ENCODE measurements at regions not wholly inside any gene's neighbourhood (a gene's known extent, or its start where the extent isn't known, plus 50 kb on each side); places are given as distances from the start of the nearest gene placed in this dataset.

- H3T11ph ChIP-seq (ENCODE audit: low read length), result no peak overlapping the region
- DNase-seq, result no peak
- H2BK12ac ChIP-seq (ENCODE audit: insufficient read length, low read depth, low read length), result no peak overlapping the region
- H3K4me1 Mint-ChIP-seq, result peaks cover 0 to 2% of the 10 kb centered on the region in 2 experiments; a peak in 3 of 4 replicates
- no peak overlapping the region for H3K14ac ChIP-seq (ENCODE audit: insufficient read depth, low read length)
- no peaks in the 10 kb centered on the region for H3K4me1 ChIP-seq (ENCODE audit: insufficient read depth, low read length)
- no peaks in the 10 kb centered on the region for H3K23me2 ChIP-seq (ENCODE audit: insufficient read length, low read depth, low read length, poor library complexity, severe bottlenecking)
- H3K4ac ChIP-seq (ENCODE audit: low read depth, low read length), result no peak overlapping the region
- H2AFZ ChIP-seq (ENCODE audit: low read length), result no peak overlapping the region
- no peaks in the 10 kb centered on the region for H3K9me3 ChIP-seq (ENCODE audit: control insufficient read depth, low read depth, low read length)
- H4K20me1 ChIP-seq (ENCODE audit: control insufficient read depth, insufficient read depth, insufficient read length), result no peaks in the 10 kb centered on the region
- H3K56ac ChIP-seq (ENCODE audit: insufficient read length, low read depth, low read length), result no peak overlapping the region
- H3K9me3 Mint-ChIP-seq, result peaks cover 0 to 3% of the 10 kb centered on the region in 2 experiments; a peak in 2 of 5 replicates
- no peak overlapping the region for H4K8ac ChIP-seq (replicated peaks; ENCODE audit: insufficient read length, low read depth, low read length)
- H2BK15ac ChIP-seq (ENCODE audit: low read depth, low read length), result no peak overlapping the region
- no peak overlapping the region for H2BK20ac ChIP-seq (ENCODE audit: low read depth, low read length, poor library complexity, severe bottlenecking)
- no peak overlapping the region for H3K9ac ChIP-seq (ENCODE audit: extremely low read depth, insufficient read length, low read length)
- H3K4me3 Mint-ChIP-seq, result no peak overlapping the region
- no peak overlapping the region for H2BK120ac ChIP-seq (ENCODE audit: low read depth, low read length, poor library complexity, severe bottlenecking)
- H3K27ac Mint-ChIP-seq, result no peak overlapping the region
- no peaks in the 10 kb centered on the region for H3K27me3 ChIP-seq (ENCODE audit: insufficient read depth, low read length)
- TF ChIP-seq CTCF (conservative IDR thresholded peaks at IDR 0.05), result no peak
- H2BK5ac ChIP-seq (ENCODE audit: insufficient read length, low read length), result no peak overlapping the region
- H4K5ac ChIP-seq (ENCODE audit: insufficient read length, low read depth, low read length), result no peak overlapping the region
- no peaks in the 10 kb centered on the region; a peak in 2 of 7 replicates for H3K36me3 Mint-ChIP-seq (ENCODE audit: insufficient read depth in 1 of 3, low read depth in 3 of 3)
- H3K23ac ChIP-seq (ENCODE audit: insufficient read length, low read depth, low read length), result no peak overlapping the region
- H3K79me2 ChIP-seq (ENCODE audit: insufficient read depth, low read length), result no peaks in the 10 kb centered on the region
- H3K4me2 ChIP-seq (ENCODE audit: insufficient read depth, insufficient read length, low read length), result no peak overlapping the region
- H2AK5ac ChIP-seq (ENCODE audit: insufficient read length, low read length), result no peak overlapping the region
- H3K79me1 ChIP-seq (ENCODE audit: insufficient read depth, low read depth, low read length, poor library complexity, severe bottlenecking), result no peaks in the 10 kb centered on the region
- H3K27ac ChIP-seq (ENCODE audit: insufficient read length, low read depth, low read length), result no peak overlapping the region
- WGBS (ENCODE audit: extremely low coverage, insufficient read length, low lambda C conversion rate), result no CpG with 5 or more reads among the region's 7 CpGs
- no peak overlapping the region for H3K18ac ChIP-seq (ENCODE audit: insufficient read length, low read depth, low read length)
- H3K27me3 Mint-ChIP-seq (ENCODE audit: low read depth), result peaks cover 1% of the 10 kb centered on the region
- H4K91ac ChIP-seq (ENCODE audit: insufficient read length, low read depth, low read length), result no peak overlapping the region
Measured at GRCh38 chr20:58088105-58088504, 140.3 kb downstream of the ANKRD60 start.
